Liver (tissue), 3 donors: ENCODE measurements at regions not wholly inside any gene's neighbourhood (a gene's known extent, or its start where the extent isn't known, plus 50 kb on each side); places are given as distances from the start of the nearest gene placed in this dataset.

Experiments
- FOXA2 ChIP-seq: IDR thresholded peaks from 2 replicates; pipeline ENCODE4 v1.6.1; 2016; ENCODE audit warnings: antibody characterized with exemption
- GABPA ChIP-seq, 2 donors: IDR thresholded peaks in 1 of 2; conservative IDR thresholded peaks in 1 of 2; 2 replicates each; pipeline ENCODE4 v1.6.1; 2016; ENCODE audit warnings: antibody characterized with exemption in 2 of 2, mild to moderate bottlenecking in 1 of 2, moderate library complexity in 1 of 2
- HNF4G ChIP-seq: IDR thresholded peaks from 2 replicates; pipeline ENCODE4 v1.6.1; 2016; ENCODE audit warnings: antibody characterized with exemption
- RAD21 ChIP-seq, 2 donors: IDR thresholded peaks; 2 replicates each; pipeline ENCODE4 v1.6.1; 2016; ENCODE audit warnings: antibody characterized with exemption in 2 of 2, mild to moderate bottlenecking in 2 of 2
- RXRA ChIP-seq, 2 donors: IDR thresholded peaks; 2 replicates each; pipeline ENCODE4 v1.6.1; 2017 to 2018; ENCODE audit warnings: antibody characterized with exemption in 2 of 2, mild to moderate bottlenecking in 1 of 2
- SP1 ChIP-seq: IDR thresholded peaks from 2 replicates; pipeline ENCODE4 v1.6.1; 2018; ENCODE audit warnings: antibody characterized with exemption, mild to moderate bottlenecking
- TAF1 ChIP-seq: conservative IDR thresholded peaks from 2 replicates; pipeline ENCODE4 v1.6.1; 2016; ENCODE audit warnings: antibody characterized with exemption, mild to moderate bottlenecking
- YY1 ChIP-seq: IDR thresholded peaks from 2 replicates; pipeline ENCODE4 v1.6.1; 2016; ENCODE audit warnings: antibody characterized with exemption, mild to moderate bottlenecking
- TF ChIP-seq, protein P1 (sequence below): IDR thresholded peaks from 2 replicates; pipeline ENCODE4 v1.6.1; 2016; ENCODE audit warnings: antibody characterized with exemption
- TF ChIP-seq, protein P2 (sequence below): IDR thresholded peaks from 2 replicates; pipeline ENCODE4 v1.6.1; 2016; ENCODE audit warnings: antibody characterized with exemption
- TF ChIP-seq, protein P3 (sequence below): fragments of 150-350 bp; IDR thresholded peaks from 2 replicates; pipeline ENCODE4 v1.5.1; 2017; ENCODE audit warnings: improper control_type of control experiment, low read depth, low read length; ENCODE audit not compliant: missing input control
- TF ChIP-seq, protein P4 (sequence below): IDR thresholded peaks from 2 replicates; pipeline ENCODE4 v1.6.1; 2016; ENCODE audit warnings: antibody characterized with exemption
- TF ChIP-seq, protein P5 (sequence below): IDR thresholded peaks from 2 replicates; pipeline ENCODE4 v1.6.1; 2016; ENCODE audit warnings: antibody characterized with exemption, mild to moderate bottlenecking
- donor health status: healthy.
- donor health status: healthy.

DNA sequence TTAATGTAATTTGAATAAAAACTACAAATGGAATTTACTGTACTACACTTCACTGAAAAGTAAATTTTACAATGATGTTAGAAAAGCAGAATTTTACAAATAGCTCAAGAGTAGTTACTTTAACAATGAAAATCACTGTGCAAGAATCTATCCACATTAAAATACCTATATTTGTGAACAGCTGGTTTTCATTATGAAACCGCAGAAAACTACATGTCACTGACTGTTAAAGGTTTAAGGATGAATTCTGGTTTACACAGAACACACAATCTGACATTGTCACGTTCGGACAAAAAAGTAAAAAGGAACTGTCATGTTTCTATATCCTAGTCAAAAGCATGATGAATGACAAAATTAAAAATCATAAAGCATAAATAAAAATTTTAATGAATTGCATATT lies 415.3 kb upstream of the PRKCQ start:
- TF ChIP-seq, protein P1, sequence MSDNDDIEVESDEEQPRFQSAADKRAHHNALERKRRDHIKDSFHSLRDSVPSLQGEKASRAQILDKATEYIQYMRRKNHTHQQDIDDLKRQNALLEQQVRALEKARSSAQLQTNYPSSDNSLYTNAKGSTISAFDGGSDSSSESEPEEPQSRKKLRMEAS, result no peak
- TF ChIP-seq FOXA2, result no peak
- TF ChIP-seq, protein P2, sequence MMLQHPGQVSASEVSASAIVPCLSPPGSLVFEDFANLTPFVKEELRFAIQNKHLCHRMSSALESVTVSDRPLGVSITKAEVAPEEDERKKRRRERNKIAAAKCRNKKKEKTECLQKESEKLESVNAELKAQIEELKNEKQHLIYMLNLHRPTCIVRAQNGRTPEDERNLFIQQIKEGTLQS, result no peak
- TF ChIP-seq, protein P3, sequence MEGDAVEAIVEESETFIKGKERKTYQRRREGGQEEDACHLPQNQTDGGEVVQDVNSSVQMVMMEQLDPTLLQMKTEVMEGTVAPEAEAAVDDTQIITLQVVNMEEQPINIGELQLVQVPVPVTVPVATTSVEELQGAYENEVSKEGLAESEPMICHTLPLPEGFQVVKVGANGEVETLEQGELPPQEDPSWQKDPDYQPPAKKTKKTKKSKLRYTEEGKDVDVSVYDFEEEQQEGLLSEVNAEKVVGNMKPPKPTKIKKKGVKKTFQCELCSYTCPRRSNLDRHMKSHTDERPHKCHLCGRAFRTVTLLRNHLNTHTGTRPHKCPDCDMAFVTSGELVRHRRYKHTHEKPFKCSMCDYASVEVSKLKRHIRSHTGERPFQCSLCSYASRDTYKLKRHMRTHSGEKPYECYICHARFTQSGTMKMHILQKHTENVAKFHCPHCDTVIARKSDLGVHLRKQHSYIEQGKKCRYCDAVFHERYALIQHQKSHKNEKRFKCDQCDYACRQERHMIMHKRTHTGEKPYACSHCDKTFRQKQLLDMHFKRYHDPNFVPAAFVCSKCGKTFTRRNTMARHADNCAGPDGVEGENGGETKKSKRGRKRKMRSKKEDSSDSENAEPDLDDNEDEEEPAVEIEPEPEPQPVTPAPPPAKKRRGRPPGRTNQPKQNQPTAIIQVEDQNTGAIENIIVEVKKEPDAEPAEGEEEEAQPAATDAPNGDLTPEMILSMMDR, result no peak
- no peak for TF ChIP-seq GABPA (IDR thresholded peaks at IDR 0.05 in 1 of 2, conservative IDR thresholded peaks at IDR 0.05 in 1 of 2)
- no peak for TF ChIP-seq RAD21 (IDR thresholded peaks at IDR 0.05)
- no peak for TF ChIP-seq SP1
- TF ChIP-seq RXRA (IDR thresholded peaks at IDR 0.05), result no peak
- TF ChIP-seq, protein P4, sequence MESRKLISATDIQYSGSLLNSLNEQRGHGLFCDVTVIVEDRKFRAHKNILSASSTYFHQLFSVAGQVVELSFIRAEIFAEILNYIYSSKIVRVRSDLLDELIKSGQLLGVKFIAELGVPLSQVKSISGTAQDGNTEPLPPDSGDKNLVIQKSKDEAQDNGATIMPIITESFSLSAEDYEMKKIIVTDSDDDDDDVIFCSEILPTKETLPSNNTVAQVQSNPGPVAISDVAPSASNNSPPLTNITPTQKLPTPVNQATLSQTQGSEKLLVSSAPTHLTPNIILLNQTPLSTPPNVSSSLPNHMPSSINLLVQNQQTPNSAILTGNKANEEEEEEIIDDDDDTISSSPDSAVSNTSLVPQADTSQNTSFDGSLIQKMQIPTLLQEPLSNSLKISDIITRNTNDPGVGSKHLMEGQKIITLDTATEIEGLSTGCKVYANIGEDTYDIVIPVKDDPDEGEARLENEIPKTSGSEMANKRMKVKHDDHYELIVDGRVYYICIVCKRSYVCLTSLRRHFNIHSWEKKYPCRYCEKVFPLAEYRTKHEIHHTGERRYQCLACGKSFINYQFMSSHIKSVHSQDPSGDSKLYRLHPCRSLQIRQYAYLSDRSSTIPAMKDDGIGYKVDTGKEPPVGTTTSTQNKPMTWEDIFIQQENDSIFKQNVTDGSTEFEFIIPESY, result no peak
- TF ChIP-seq, protein P5, sequence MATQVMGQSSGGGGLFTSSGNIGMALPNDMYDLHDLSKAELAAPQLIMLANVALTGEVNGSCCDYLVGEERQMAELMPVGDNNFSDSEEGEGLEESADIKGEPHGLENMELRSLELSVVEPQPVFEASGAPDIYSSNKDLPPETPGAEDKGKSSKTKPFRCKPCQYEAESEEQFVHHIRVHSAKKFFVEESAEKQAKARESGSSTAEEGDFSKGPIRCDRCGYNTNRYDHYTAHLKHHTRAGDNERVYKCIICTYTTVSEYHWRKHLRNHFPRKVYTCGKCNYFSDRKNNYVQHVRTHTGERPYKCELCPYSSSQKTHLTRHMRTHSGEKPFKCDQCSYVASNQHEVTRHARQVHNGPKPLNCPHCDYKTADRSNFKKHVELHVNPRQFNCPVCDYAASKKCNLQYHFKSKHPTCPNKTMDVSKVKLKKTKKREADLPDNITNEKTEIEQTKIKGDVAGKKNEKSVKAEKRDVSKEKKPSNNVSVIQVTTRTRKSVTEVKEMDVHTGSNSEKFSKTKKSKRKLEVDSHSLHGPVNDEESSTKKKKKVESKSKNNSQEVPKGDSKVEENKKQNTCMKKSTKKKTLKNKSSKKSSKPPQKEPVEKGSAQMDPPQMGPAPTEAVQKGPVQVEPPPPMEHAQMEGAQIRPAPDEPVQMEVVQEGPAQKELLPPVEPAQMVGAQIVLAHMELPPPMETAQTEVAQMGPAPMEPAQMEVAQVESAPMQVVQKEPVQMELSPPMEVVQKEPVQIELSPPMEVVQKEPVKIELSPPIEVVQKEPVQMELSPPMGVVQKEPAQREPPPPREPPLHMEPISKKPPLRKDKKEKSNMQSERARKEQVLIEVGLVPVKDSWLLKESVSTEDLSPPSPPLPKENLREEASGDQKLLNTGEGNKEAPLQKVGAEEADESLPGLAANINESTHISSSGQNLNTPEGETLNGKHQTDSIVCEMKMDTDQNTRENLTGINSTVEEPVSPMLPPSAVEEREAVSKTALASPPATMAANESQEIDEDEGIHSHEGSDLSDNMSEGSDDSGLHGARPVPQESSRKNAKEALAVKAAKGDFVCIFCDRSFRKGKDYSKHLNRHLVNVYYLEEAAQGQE, result no peak
- no peak for TF ChIP-seq HNF4G
- TF ChIP-seq YY1, result no peak
- TF ChIP-seq TAF1, result no peak
